ENCODE measurements at regions not wholly inside any gene's neighbourhood (a gene's known extent, or its start where the extent isn't known, plus 50 kb on each side); places are given as distances from the start of the nearest gene placed in this dataset.

GRCh38 chr2:64732146-64732545 is 78.4 kb upstream of the SERTAD2 start:
- no peaks in the 10 kb centered on the region for H3K9me3 Mint-ChIP-seq
- DNase-seq = no peak
- no peak overlapping the region for H3K4me3 Mint-ChIP-seq
- H3K4me1 Mint-ChIP-seq = peaks cover 56% of the 10 kb centered on the region
- H3K27ac Mint-ChIP-seq = no peak overlapping the region
- H3K36me3 Mint-ChIP-seq (ENCODE audit: low read depth) = peaks cover 11% of the 10 kb centered on the region
- no peak for TF ChIP-seq CTCF (IDR thresholded peaks at IDR 0.05)
- H3K27me3 Mint-ChIP-seq (ENCODE audit: low read depth, poor library complexity) = no peaks in the 10 kb centered on the region

GRCh38 chr2:64735504-64735903 is 81.8 kb upstream of the SERTAD2 start:
- Mint-ChIP-seq H3K27ac (no peak overlapping the region), H3K36me3 (ENCODE audit: low read depth) (peaks cover 11% of the 10 kb centered on the region), H3K4me1 (peaks cover 29% of the 10 kb centered on the region), H3K4me3 (no peak overlapping the region), H3K27me3 (ENCODE audit: low read depth, poor library complexity) (no peaks in the 10 kb centered on the region), H3K9me3 (no peaks in the 10 kb centered on the region)
- TF ChIP-seq CTCF (IDR thresholded peaks at IDR 0.05) = no peak
- no peak for DNase-seq

- H3K4me3 Mint-ChIP-seq = no peak overlapping the region
- DNase-seq = no peak
- peaks cover 11% of the 10 kb centered on the region for H3K36me3 Mint-ChIP-seq (ENCODE audit: low read depth)
- no peaks in the 10 kb centered on the region for H3K27me3 Mint-ChIP-seq (ENCODE audit: low read depth, poor library complexity)
- peaks cover 9% of the 10 kb centered on the region for H3K4me1 Mint-ChIP-seq
- no peaks in the 10 kb centered on the region for H3K9me3 Mint-ChIP-seq
- no peak overlapping the region for H3K27ac Mint-ChIP-seq
- TF ChIP-seq CTCF (IDR thresholded peaks at IDR 0.05) = no peak
Measured at GRCh38 chr2:64737547-64737946, 83.8 kb upstream of the SERTAD2 start.

GRCh38 chr2:64738026-64738425 is 84.3 kb upstream of the SERTAD2 start:
- Mint-ChIP-seq H3K27ac (no peak overlapping the region), H3K9me3 (no peaks in the 10 kb centered on the region), H3K4me1 (peaks cover 8% of the 10 kb centered on the region), H3K36me3 (ENCODE audit: low read depth) (peaks cover 11% of the 10 kb centered on the region), H3K4me3 (no peak overlapping the region), H3K27me3 (ENCODE audit: low read depth, poor library complexity) (no peaks in the 10 kb centered on the region)
- no peak for DNase-seq
- no peak for TF ChIP-seq CTCF (IDR thresholded peaks at IDR 0.05)

GRCh38 chr2:64742678-64743077 is 89.0 kb upstream of the SERTAD2 start:
- no peaks in the 10 kb centered on the region for H3K36me3 Mint-ChIP-seq (ENCODE audit: low read depth)

More at GRCh38 chr2:64742678-64743077, 89.0 kb upstream of the SERTAD2 start:
- Mint-ChIP-seq H3K27ac (no peak overlapping the region), H3K4me1 (peaks cover 14% of the 10 kb centered on the region), H3K4me3 (no peak overlapping the region), H3K27me3 (ENCODE audit: low read depth, poor library complexity) (no peaks in the 10 kb centered on the region), H3K9me3 (no peaks in the 10 kb centered on the region)
- no peak for DNase-seq
- no peak for TF ChIP-seq CTCF (IDR thresholded peaks at IDR 0.05)
